Sigmoid colon (tissue), 4 donors: ENCODE measurements at regions not wholly inside any gene's neighbourhood (a gene's known extent, or its start where the extent isn't known, plus 50 kb on each side); places are given as distances from the start of the nearest gene placed in this dataset.

Experiments
- EP300 ChIP-seq, 4 donors: sonication (generic); formaldehyde crosslinking; IDR thresholded peaks; one replicate each; pipeline ENCODE4 v1.6.1; 2017; ENCODE audit warnings: antibody characterized with exemption in 4 of 4
- POLR2A ChIP-seq, 2 donors: fragments of 450-650 bp; IDR thresholded peaks; one replicate each; pipeline ENCODE4 v1.6.1; 2016; ENCODE audit warnings: antibody characterized with exemption in 2 of 2, mild to moderate bottlenecking in 2 of 2, moderate library complexity in 2 of 2
- TF ChIP-seq, protein P1 (sequence below), 4 experiments: fragments of 450-650 bp in 3 of 4; fragments of 200-600 bp in 1 of 4; IDR thresholded peaks; one replicate each; pipeline ENCODE4 v1.5.1; 2016 to 2019; ENCODE audit warnings: antibody characterized with exemption in 4 of 4, mild to moderate bottlenecking in 3 of 4, moderate library complexity in 2 of 4

DNA sequence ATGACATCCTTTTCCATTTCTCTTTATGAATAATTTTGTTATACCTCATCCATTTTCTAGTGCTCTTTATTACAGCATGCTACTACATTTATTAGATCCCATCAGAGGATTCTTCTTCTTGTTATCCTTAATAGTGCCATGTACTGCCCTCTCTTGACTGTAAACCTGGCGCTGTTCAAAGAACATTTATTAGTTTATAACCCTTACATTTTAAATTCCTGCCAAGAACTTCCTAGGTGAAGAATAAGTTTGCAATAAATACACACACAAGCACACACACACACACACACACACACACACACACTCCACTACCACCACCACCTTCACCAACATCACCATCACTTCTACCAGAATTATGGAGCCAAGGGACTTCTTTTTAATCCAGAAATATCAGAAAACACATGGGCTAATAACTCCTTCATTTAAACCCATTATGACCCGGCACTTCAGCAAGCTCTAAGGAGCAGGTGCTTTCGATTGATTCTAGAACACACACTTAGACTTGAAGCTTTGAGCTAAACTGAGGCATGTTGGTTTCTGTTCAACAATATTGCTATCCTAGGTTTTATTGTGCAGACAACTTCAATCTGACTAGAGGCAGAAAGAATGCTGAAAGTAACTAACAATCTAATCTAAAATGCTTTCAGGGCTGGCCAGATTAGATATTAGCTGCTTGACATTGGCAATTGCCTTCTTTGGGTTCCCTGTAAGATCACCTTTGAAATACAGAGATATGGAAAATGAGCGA, 556.8 kb downstream of the LMO4 start:
- TF ChIP-seq, protein P1, sequence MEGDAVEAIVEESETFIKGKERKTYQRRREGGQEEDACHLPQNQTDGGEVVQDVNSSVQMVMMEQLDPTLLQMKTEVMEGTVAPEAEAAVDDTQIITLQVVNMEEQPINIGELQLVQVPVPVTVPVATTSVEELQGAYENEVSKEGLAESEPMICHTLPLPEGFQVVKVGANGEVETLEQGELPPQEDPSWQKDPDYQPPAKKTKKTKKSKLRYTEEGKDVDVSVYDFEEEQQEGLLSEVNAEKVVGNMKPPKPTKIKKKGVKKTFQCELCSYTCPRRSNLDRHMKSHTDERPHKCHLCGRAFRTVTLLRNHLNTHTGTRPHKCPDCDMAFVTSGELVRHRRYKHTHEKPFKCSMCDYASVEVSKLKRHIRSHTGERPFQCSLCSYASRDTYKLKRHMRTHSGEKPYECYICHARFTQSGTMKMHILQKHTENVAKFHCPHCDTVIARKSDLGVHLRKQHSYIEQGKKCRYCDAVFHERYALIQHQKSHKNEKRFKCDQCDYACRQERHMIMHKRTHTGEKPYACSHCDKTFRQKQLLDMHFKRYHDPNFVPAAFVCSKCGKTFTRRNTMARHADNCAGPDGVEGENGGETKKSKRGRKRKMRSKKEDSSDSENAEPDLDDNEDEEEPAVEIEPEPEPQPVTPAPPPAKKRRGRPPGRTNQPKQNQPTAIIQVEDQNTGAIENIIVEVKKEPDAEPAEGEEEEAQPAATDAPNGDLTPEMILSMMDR (IDR thresholded peaks at IDR 0.05), result no peak
- TF ChIP-seq EP300 (IDR thresholded peaks at IDR 0.05) (no peak), POLR2A (IDR thresholded peaks at IDR 0.05) (no peak)
